H1 (cell line): ENCODE measurements at regions not wholly inside any gene's neighbourhood (a gene's known extent, or its start where the extent isn't known, plus 50 kb on each side); places are given as distances from the start of the nearest gene placed in this dataset.
"Not testable (repeated sequence)": the region's sequence is repeated elsewhere in the genome, so short reads cannot be mapped to it uniquely, and the experiment has no call there.

Source experiments
- CTCF ChIA-PET: fragments of 300-600 bp; sonication (Branson Sonifier 250); formaldehyde crosslinking; loops from one replicate; lab custom pipeline; 2021; ENCODE audit not compliant: partially characterized antibody; lab: Charles Lee
- POLR2A ChIA-PET: fragments of 300-600 bp; sonication (Branson Sonifier 250); formaldehyde crosslinking; loops from one replicate; lab custom pipeline; 2021; ENCODE audit warnings: inconsistent platforms; ENCODE audit not compliant: partially characterized antibody; lab: Charles Lee
- DNase-seq, 2 experiments: peaks; one replicate each; pipeline versions ENCODE4 v3.0.0 to v3.0.0-alpha.2; 2010 to 2022; ENCODE audit warnings: low spot score in 2 of 2, low read depth in 1 of 2, mixed read lengths in 1 of 2
- FAIRE-seq: peaks from 2 replicates; lab custom pipeline; 2011; peaks lifted over from hg19 to GRCh38; lab: Jason Lieb, UNC
- H2AFZ ChIP-seq: 2 replicates; pipeline ENCODE4 v1.8.1; 2012; ENCODE audit warnings: low read length, inconsistent platforms
- H2AK5ac ChIP-seq: 2 replicates; pipeline ENCODE4 v1.6.1; 2013; ENCODE audit warnings: low read depth, low read length
- H2BK120ac ChIP-seq: replicated peaks from 2 replicates; pipeline ENCODE3; 2013; ENCODE audit warnings: low read depth, low read length, inconsistent platforms
- H2BK12ac ChIP-seq: 2 replicates; pipeline ENCODE4 v1.6.1; 2013; ENCODE audit warnings: low read depth, low read length
- H2BK15ac ChIP-seq: 2 replicates; pipeline ENCODE4 v1.6.1; 2013; ENCODE audit warnings: low read length
- H2BK20ac ChIP-seq: 2 replicates; pipeline ENCODE4 v1.6.1; 2013; ENCODE audit warnings: low read length
- H2BK5ac ChIP-seq: 2 replicates; pipeline ENCODE4 v1.6.1; 2013; ENCODE audit warnings: low read depth, low read length
- H3K14ac ChIP-seq: 2 replicates; pipeline ENCODE4 v1.6.1; 2013; ENCODE audit warnings: inconsistent platforms; ENCODE audit not compliant: insufficient read length
- H3K18ac ChIP-seq: 2 replicates; pipeline ENCODE4 v1.6.1; 2013; ENCODE audit warnings: low read length; ENCODE audit errors: extremely low read depth
- H3K23ac ChIP-seq: 2 replicates; pipeline ENCODE4 v1.6.1; 2013; ENCODE audit warnings: inconsistent platforms; ENCODE audit not compliant: insufficient read length
- H3K23me2 ChIP-seq: 2 replicates; pipeline ENCODE4 v1.6.1; 2013; ENCODE audit warnings: low read depth, low read length
- H3K27ac ChIP-seq: 2 replicates; pipeline ENCODE4 v1.6.1; 2011; ENCODE audit warnings: low read depth, low read length, inconsistent platforms
- H3K27me3 ChIP-seq, 4 experiments: replicated peaks in 1 of 4; 1 replicate in 1 of 4; 2 replicates in 3 of 4; pipeline versions ENCODE4 v1.6.1 to v1.8.1; 2011 to 2013; ENCODE audit warnings: low read length in 3 of 4, mild to moderate bottlenecking in 3 of 4, inconsistent platforms in 2 of 4, mixed read lengths in 2 of 4, moderate library complexity in 1 of 4; ENCODE audit not compliant: control insufficient read depth in 3 of 4, insufficient read depth in 3 of 4; ENCODE audit errors: extremely low read depth in 1 of 4
- H3K36me3 ChIP-seq, 4 experiments: 2 replicates each; pipeline versions ENCODE4 v1.6.1 to v1.8.1; 2011 to 2013; ENCODE audit warnings: mild to moderate bottlenecking in 4 of 4, low read length in 3 of 4, moderate library complexity in 2 of 4, control low read depth in 1 of 4, inconsistent platforms in 1 of 4; ENCODE audit not compliant: insufficient read depth in 4 of 4, control insufficient read depth in 2 of 4
- H3K4ac ChIP-seq: replicated peaks from 2 replicates; pipeline ENCODE3; 2013; ENCODE audit warnings: low read length, low read depth, mixed read lengths, inconsistent platforms; ENCODE audit not compliant: insufficient read length
- H3K4me1 ChIP-seq, 4 experiments: replicated peaks in 1 of 4; 1 replicate in 1 of 4; 2 replicates in 3 of 4; pipeline versions ENCODE4 v1.6.1 to v1.8.1; 2011 to 2013; ENCODE audit warnings: low read length in 3 of 4, inconsistent platforms in 2 of 4, mixed read lengths in 1 of 4; ENCODE audit not compliant: insufficient read depth in 4 of 4, control insufficient read depth in 3 of 4
- H3K4me2 ChIP-seq, 2 experiments: 2 replicates each; pipeline versions ENCODE4 v1.6.1 to v1.8.1; 2011 to 2013; ENCODE audit warnings: low read depth in 2 of 2, low read length in 2 of 2, control low read depth in 1 of 2, inconsistent platforms in 1 of 2, mild to moderate bottlenecking in 1 of 2; ENCODE audit not compliant: insufficient read depth in 1 of 2
- H3K4me3 ChIP-seq, 4 experiments: fragments of 200-600, 300-600 bp in 1 of 4; sonication (generic), shearing (Covaris generic), sonication (Bioruptor Twin) in 1 of 4; 2 replicates each; pipeline versions ENCODE4 v1.5.1 to v1.8.1; 2011 to 2016; ENCODE audit warnings: low read length in 4 of 4, low read depth in 3 of 4, control low read depth in 2 of 4, inconsistent platforms in 2 of 4, mild to moderate bottlenecking in 2 of 4, mixed read lengths in 1 of 4, moderate library complexity in 1 of 4; ENCODE audit not compliant: insufficient read depth in 2 of 4; ENCODE audit errors: extremely low read depth in 1 of 4
- H3K56ac ChIP-seq: replicated peaks from 2 replicates; pipeline ENCODE3; 2013; ENCODE audit warnings: low read depth, mild to moderate bottlenecking, mixed read lengths, low read length, inconsistent platforms; ENCODE audit not compliant: insufficient read length
- H3K79me1 ChIP-seq: 2 replicates; pipeline ENCODE4 v1.6.1; 2013; ENCODE audit warnings: low read depth, low read length, control low read depth
- H3K79me2 ChIP-seq, 2 experiments: 2 replicates each; pipeline versions ENCODE4 v1.6.1 to v1.8.1; 2012 to 2013; ENCODE audit warnings: low read length in 2 of 2, mild to moderate bottlenecking in 2 of 2, inconsistent platforms in 1 of 2; ENCODE audit not compliant: insufficient read depth in 2 of 2, control insufficient read depth in 1 of 2
- H3K9ac ChIP-seq, 4 experiments: replicated peaks in 1 of 4; 1 replicate in 1 of 4; 2 replicates in 3 of 4; pipeline versions ENCODE4 v1.6.1 to v1.8.1; 2011 to 2013; ENCODE audit warnings: low read depth in 3 of 4, low read length in 3 of 4, control low read depth in 2 of 4, mild to moderate bottlenecking in 2 of 4, moderate library complexity in 2 of 4, inconsistent platforms in 1 of 4; ENCODE audit errors: extremely low read depth in 1 of 4
- H3K9me3 ChIP-seq, 2 experiments: 2 replicates each; pipeline versions ENCODE4 v1.6.1 to v1.8.1; 2012 to 2013; ENCODE audit warnings: mild to moderate bottlenecking in 2 of 2, moderate library complexity in 2 of 2, control low read depth in 1 of 2, inconsistent platforms in 1 of 2, low read depth in 1 of 2, low read length in 1 of 2, mixed read lengths in 1 of 2; ENCODE audit not compliant: insufficient read depth in 2 of 2
- H4K20me1 ChIP-seq, 2 experiments: replicated peaks in 1 of 2; 2 replicates each; pipeline versions ENCODE3 to v1.8.1; 2011 to 2013; ENCODE audit warnings: inconsistent platforms in 2 of 2, low read length in 2 of 2, mild to moderate bottlenecking in 1 of 2; ENCODE audit not compliant: insufficient read depth in 2 of 2, control insufficient read depth in 1 of 2
- H4K5ac ChIP-seq: 2 replicates; pipeline ENCODE4 v1.6.1; 2013; ENCODE audit warnings: low read length, low read depth, mixed read lengths, inconsistent platforms; ENCODE audit not compliant: insufficient read length
- H4K8ac ChIP-seq: 2 replicates; pipeline ENCODE4 v1.8.0; 2013; ENCODE audit warnings: mild to moderate bottlenecking, moderate library complexity, low read length, inconsistent platforms; ENCODE audit not compliant: insufficient read depth; ENCODE audit errors: extremely low read depth
- H4K91ac ChIP-seq: replicated peaks from 2 replicates; pipeline ENCODE3; 2013; ENCODE audit warnings: low read length, mixed read lengths, inconsistent platforms; ENCODE audit not compliant: insufficient read length
- WGBS, 2 experiments: shearing (Covaris generic) in 1 of 2; methylation state at CpG; one replicate each; pipeline versions ENCODE4 v1.1.6 to v1.1.7; 2013 to 2015; ENCODE audit warnings: low lambda C conversion rate in 2 of 2, mixed read lengths in 2 of 2, inconsistent platforms in 1 of 2, low coverage in 1 of 2, missing lambda C conversion rate in 1 of 2; ENCODE audit not compliant: insufficient replicate concordance in 2 of 2, insufficient coverage in 1 of 2, insufficient read length in 1 of 2; ENCODE audit errors: extremely low coverage in 1 of 2, missing lambda C conversion rate in 1 of 2; 5-methylcytosine and 5-hydroxymethylcytosine counted together

DNA sequence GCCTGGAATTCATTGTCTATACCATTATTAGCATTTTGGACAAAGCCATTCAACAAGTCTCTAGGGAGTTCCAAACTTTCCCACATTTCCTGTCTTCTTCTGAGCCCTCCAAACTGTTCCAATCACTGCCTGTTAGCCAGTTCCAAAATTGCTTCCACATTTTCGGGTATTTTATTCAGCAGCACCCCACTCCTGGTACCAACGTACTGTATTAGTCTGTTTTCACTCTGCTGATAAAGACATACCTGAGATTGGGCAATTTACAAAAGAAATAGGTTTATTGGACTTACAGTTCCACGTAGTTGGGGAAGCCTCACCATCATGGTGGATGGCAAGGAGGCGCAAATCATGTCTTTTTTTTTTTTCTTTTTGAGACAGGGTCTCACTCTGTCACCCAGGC is 578.6 kb upstream of the FSHR start:
- peaks cover 7 to 12% of the 10 kb centered on the region in 2 experiments; a peak in 3 of 4 replicates for H3K9me3 ChIP-seq
- H2BK12ac ChIP-seq, H3K4me1 ChIP-seq, H2BK20ac ChIP-seq, H3K56ac ChIP-seq, H2BK5ac ChIP-seq, FAIRE-seq, H3K79me2 ChIP-seq, H4K8ac ChIP-seq, POLR2A ChIA-PET, H3K23ac ChIP-seq, H2BK15ac ChIP-seq, H4K5ac ChIP-seq, H3K27ac ChIP-seq, H3K23me2 ChIP-seq, H3K4ac ChIP-seq, H4K20me1 ChIP-seq, H3K9ac ChIP-seq, H3K14ac ChIP-seq, DNase-seq, CTCF ChIA-PET, H2BK120ac ChIP-seq, H2AFZ ChIP-seq, H3K79me1 ChIP-seq, H2AK5ac ChIP-seq, H3K4me2 ChIP-seq, H3K18ac ChIP-seq, H3K4me3 ChIP-seq, H4K91ac ChIP-seq, H3K36me3 ChIP-seq, H3K27me3 ChIP-seq: not testable (repeated sequence)
- 91% methylated on average over 4 of the region's 4 CpGs; no CpG with 5 or more reads in 1 of the 2 experiments for WGBS, 2 experiments
